ENCODE measurements at regions not wholly inside any gene's neighbourhood (a gene's known extent, or its start where the extent isn't known, plus 50 kb on each side); places are given as distances from the start of the nearest gene placed in this dataset.
A peak's percentile ranks its signal among the peaks of the same experiment; 100 is the strongest.
"Not testable (repeated sequence)": the region's sequence is repeated elsewhere in the genome, so short reads cannot be mapped to it uniquely, and the experiment has no call there.

DNA sequence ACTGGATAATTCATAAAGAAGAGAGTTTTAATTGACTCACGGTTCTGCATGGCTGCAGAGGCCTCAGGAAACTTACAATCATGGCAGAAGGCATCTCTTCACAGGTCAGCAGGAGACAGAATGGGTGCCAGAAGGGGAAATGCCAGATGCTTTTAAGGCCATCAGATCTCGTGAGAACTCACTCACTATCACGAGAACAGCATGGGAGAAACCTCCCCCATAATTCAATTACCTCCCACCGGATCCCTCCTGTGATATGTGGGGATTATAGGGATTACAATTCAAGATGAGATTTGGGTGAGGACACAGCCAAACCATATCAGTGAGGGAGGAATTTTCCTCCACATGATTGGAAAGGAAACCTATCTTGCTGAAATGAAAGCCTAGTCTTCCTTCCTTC lies 108.1 kb upstream of the TMEM132E start:
- DNase-seq: not testable (repeated sequence)

GRCh38 chr17:34465789-34466188 lies 102.8 kb upstream of the CCL1 start:
- no peak for DNase-seq

GRCh38 chr17:34464812-34465211 lies 101.8 kb upstream of the CCL1 start:
- no peak for DNase-seq

DNA sequence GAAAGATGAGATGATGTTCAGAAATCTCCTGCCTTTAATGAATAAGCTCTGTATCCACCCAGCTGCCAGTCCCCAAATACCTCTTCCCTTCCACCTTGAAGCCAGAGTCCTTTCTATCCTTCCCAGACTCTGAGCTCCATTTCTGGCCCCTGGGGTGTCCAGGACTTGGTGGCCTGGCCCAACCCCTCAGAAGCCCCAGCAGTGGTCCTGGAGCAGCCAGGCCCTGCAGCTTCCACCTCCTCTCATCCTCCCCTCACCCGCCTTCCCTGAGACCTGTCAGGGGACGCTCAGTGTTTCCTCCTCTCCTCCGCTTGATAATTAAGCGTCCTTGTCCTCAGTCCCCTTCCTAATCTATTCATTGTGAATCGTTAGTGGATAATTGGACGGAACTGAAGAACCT lies 95.2 kb upstream of the CCL1 start:
- DNase-seq: no peak

DNA sequence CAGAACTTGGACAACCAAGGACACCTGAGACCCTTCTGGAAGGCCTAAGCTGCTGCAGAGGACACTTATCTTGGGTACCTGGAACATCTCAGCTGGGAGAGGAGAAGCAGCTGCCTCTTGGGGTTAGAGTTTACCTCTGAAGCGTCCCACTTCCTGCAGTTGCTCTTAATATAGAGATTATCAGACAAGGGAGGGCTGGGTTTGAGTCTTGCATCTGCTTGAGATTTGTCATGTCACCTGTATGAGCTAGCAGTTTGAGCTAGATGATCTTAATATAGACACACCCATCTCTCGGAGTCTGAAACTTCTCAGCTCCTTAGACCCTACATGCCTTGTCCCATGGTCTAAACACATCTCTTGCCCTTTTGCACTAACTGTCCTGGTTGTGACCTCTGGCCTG lies 93.1 kb upstream of the CCL1 start:
- no peak for DNase-seq

GRCh38 chr17:34452769-34453168 lies 89.7 kb upstream of the CCL1 start:
- no peak for DNase-seq

DNA sequence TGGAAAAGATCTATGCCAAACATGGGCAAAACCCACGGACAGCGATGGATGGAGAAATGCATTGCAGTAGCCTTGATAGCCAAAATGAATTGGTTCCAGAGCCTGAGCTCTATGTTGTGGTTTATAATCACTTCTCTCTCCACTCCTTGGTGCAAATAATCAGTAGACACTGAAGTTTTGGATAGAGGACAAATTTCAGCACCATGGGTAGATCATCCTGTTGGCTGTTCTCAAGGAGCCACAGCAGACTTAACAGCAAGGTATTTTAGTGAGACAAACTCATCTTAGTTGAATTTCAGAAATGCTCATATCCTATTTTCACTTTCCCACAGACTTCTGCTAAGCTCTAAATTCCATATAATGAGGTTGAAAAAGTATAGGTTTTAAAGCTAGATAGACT lies 88.3 kb upstream of the CCL1 start:
- no peak for DNase-seq

GRCh38 chr17:34447406-34447805 lies 84.4 kb upstream of the CCL1 start:
- no peak for DNase-seq

- DNase-seq: no peak
Measured at GRCh38 chr17:34445101-34445500, 82.1 kb upstream of the CCL1 start.

GRCh38 chr17:34443619-34444469 lies 80.8 kb upstream of the CCL1 start:
- DNase-seq: no peak

DNA sequence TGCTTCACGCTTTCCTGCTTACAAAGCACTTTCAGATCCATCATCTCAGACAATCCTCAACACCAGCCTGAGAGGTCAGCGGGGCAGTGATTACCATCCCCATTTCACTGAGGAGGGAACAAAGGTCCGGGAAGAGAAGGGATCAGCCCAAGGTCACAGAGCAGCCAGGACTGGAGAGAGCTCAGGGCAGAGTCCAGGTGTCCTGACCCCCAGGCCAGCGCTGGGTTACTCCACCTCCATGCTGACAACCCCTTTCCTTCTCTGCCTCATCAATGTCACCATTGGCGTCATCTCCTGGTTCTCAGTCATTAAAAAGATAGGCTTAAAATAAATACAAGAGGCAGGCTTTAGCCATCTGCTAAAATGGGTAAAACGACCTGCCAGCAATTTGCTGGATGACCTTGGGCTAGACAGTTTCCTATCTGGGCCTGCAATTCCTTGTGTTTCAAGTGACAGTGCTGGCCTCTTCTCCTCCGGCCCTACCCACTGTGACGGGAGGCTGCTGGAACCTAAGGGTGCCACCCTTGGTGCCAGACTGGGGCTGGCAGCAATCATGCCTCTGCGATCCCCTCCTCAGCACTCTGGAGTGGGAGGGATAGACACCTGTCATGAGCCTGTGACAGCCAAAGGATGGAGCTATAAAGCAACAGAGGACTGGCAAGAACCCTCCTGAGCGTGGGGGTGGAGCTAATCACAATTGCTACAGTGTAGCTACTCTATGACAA lies 79.5 kb upstream of the CCL1 start:
- DNase-seq: no peak

DNA sequence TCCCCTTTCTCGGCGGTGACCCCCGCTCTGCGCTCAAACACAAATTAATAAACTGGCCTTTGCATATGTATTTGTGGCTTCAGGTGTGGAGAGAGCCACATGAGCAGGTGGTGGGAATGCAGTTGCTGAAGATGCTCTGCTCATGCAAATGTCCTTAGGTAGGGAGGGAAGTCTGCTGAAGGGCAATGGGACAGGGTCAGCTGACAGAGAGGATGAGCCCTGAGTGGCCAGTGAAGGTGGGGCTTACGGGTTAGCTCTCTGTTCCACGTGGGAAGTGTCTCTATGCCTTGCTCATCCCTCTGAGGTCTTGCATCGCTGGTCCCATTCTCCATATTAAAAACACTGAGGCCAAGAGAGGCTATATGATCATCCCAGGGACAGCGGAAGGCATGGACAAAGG lies 74.2 kb upstream of the CCL1 start:
- DNase-seq: no peak

GRCh38 chr17:34436607-34437006 lies 73.6 kb upstream of the CCL1 start:
- DNase-seq: no peak

- no peak for DNase-seq
Measured at GRCh38 chr17:34435182-34435928, 72.3 kb upstream of the CCL1 start.

DNA sequence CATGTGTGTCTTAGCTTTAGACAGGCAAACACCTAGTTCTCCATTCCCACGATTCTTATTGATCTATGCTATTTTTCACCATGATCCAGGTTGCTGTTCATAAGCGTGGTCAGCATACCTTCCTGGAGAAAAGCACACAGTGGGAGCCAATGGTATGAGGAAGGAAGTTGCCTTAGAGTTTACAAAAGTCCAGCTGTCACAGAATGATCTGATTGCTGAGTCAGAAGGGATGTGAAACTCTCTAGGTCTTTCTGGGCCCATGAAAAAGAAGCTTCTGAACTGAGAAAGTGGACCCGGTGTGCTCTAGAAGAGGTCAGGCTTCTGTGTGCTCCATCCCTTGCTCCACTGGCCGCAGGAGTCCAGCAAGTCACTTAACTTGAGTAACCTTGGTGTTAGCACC lies 71.0 kb upstream of the CCL1 start:
- no peak for DNase-seq

DNA sequence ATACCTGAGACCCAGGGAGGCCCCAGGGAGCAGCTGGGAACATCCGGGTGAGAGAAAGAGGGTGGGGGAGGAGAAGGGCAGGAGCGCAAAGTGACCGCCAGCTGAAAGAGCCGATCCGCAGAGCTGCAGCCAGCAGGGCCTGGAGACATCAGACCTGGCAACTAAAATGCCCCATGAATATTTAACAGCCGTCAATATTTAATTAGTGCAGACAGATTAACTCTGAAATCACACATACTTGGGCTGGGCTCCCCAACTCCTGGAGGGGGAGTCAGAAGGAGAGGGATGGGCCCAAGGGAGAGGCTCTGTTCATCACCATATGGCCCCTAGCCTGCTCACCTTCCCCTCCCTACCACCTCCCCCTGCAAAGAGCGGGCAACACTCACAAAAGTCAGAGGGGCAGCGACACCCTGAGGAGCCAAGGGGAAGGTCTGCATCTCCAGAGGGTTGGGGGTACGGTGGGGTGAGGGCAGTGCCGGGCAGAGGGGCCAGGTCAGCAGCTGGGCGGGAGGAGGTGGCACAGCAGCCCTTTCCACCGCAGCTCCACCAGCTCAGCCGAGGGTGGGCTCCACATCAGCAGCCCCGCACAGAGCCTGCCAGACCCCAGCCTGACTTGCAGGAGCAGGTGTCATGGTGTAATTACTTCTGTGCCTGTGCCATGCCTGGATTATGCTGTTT lies 61.9 kb upstream of the CCL1 start:
- no peak for DNase-seq

DNA sequence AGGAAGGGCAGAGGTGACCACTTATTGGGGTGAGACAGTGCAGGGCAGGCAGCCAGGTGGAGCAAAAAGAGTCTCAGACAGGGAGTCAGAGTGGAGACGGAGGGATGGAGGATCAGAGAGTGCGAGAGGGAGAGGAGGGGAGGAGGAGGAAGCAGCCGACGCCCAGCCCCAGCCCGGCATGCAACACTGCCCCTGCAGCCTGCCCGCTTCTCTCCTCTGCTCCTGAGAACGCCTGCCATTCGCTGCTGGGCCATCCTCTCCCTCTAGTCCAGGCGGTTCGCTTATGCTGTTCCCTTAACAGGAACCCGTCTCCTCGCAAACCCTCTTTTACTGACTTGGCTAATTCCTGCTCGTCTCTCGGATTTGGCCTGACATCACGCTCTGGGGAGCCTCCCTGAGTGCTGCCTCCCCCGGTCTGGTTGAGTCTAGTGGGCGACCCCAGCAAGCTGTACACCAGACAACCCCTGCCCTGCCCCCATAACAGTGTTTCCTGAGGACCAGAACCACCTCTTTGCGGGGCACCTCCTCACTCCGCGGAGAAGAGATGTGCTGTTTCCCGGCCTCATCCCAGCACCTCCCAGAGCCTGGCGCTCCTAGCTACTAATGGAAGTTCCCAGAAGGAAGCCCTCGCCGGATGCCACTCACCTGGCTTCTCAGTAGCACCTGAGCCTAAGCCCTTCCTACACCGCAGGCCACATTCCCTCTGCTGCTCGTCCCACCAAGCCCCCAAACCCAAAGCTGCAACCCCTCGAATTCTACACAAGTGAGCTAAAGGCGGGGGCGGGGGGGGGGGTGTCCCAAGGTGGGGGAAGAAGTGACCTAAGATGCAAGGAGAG lies 61.2 kb upstream of the CCL1 start:
- DNase-seq: no peak

DNA sequence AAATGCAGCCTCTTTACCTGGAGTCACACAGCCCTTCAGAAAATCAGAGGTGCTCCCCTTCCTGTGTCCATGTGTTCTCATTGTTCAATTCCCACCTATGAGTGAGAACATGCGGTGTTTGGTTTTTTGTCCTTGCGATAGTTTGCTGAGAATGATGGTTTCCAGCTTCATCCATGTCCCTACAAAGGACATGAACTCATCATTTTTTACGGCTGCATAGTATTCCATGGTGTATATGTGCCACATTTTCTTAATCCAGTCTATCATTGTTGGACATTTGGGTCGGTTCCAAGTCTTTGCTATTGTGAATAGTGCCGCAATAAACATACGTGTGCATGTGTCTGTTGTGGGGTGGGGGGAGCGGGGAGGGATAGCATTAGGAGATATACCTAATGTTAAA lies 60.3 kb upstream of the CCL1 start:
- DNase-seq: not testable (repeated sequence)

GRCh38 chr17:34420900-34421299 lies 57.9 kb upstream of the CCL1 start:
- DNase-seq: no peak

GRCh38 chr17:34420254-34420766 lies 57.3 kb upstream of the CCL1 start:
- peak; percentile 39 to 49 for DNase-seq

DNA sequence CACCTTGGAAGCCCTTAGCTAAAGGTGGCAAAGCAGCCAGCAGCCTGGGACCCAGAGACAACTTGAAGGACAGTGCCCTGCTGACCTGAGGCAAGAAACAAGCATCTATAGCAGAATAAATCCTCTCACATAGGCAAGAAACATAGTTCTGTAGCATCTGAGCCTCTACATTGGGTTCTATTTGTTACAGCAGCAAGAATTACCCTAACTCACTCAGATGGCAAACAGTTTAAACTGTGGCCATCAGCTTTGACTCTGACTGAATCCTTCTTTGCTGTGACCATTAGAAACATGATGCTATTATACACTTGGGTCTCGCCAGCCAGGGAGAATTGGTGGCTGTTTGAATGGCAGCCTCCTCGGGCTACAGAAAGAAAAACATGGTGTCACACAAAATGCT lies 53.1 kb upstream of the CCL1 start:
- DNase-seq: no peak

DNA sequence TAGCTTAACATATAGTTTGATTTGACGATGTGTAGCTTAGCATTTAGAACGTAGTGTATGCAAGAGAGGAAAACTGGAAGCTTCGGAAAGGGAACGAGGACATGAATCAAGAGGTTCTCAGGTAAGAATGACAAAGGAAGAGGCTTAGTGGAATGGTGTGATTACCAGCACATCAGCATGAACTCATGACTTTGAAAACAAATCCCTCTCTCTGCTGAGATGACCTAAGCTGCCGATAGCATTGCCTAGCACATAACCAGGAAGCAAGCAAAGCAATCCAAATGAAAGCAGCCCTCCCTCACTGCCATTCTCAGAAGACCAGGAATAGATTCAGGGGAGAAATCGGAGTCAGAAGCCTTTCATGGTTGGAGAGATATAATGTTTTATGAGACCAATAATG lies 51.3 kb upstream of the CCL1 start:
- DNase-seq: no peak
